Astrocyte of the cerebellum (primary cell): ENCODE measurements at regions not wholly inside any gene's neighbourhood (a gene's known extent, or its start where the extent isn't known, plus 50 kb on each side); places are given as distances from the start of the nearest gene placed in this dataset.

Experiments used
- DNase-seq: peaks from one replicate; pipeline ENCODE4 v3.0.0-alpha.2; 2011; ENCODE audit warnings: low read depth
- H3K4me3 ChIP-seq: 2 replicates; pipeline ENCODE4 v1.5.1; 2011; ENCODE audit warnings: mild to moderate bottlenecking, low read depth, low read length, moderate library complexity
- in situ Hi-C: cut with HindIII; loops from 2 replicates; pipeline ENCODE4 v1.10.0; 2017; ENCODE audit warnings: low sequenced_read_pairs
- TF ChIP-seq, protein P1 (sequence below): IDR thresholded peaks from 2 replicates; pipeline ENCODE4 v1.5.1; 2012; ENCODE audit warnings: low read length, low read depth, moderate library complexity, mild to moderate bottlenecking; ENCODE audit errors: missing control alignments

DNA sequence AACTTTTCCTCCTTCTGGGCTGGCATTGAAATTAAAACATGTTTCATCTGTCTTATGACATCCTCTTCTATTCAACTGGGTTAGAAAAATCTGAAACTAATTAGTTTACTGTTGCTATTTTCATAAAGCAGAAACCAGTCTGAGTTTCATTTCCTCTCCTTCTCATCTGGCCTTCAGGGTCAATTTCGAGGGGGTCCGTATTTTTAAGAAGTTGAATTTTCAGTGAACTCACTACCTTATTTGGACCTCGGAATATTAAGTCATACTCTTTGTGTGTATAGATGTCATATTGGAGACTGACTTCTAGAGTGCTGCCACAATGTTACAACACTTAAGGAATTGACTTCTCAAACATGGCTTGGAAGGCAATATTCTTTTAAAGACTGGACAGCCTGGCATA lies 485.9 kb downstream of the SQOR start:
- in situ Hi-C loops: no loop called here
- no peak for DNase-seq
- no peak overlapping the region for H3K4me3 ChIP-seq
- TF ChIP-seq, protein P1, sequence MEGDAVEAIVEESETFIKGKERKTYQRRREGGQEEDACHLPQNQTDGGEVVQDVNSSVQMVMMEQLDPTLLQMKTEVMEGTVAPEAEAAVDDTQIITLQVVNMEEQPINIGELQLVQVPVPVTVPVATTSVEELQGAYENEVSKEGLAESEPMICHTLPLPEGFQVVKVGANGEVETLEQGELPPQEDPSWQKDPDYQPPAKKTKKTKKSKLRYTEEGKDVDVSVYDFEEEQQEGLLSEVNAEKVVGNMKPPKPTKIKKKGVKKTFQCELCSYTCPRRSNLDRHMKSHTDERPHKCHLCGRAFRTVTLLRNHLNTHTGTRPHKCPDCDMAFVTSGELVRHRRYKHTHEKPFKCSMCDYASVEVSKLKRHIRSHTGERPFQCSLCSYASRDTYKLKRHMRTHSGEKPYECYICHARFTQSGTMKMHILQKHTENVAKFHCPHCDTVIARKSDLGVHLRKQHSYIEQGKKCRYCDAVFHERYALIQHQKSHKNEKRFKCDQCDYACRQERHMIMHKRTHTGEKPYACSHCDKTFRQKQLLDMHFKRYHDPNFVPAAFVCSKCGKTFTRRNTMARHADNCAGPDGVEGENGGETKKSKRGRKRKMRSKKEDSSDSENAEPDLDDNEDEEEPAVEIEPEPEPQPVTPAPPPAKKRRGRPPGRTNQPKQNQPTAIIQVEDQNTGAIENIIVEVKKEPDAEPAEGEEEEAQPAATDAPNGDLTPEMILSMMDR: no peak

DNA sequence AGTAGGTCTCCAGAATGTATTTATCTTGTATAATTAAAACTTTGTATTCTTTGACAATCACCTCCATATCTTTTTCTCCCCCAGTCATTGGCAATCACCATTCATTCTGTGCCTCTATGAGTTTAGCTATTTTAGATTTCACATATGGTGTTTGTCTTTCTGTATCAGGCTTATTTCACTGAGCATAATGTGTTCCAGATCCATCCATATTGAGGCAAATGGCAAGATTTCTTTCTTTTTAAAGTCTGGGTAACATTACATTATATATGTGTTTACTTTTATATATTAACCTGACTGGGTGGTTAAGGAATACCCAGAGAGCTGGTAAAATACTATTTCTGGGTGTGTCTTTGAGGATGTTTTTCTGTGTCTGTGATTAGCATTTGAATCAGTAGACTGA lies 486.6 kb downstream of the SQOR start:
- no peak for DNase-seq
- TF ChIP-seq, protein P1: no peak
- in situ Hi-C loops: no loop called here
- no peak overlapping the region for H3K4me3 ChIP-seq

DNA sequence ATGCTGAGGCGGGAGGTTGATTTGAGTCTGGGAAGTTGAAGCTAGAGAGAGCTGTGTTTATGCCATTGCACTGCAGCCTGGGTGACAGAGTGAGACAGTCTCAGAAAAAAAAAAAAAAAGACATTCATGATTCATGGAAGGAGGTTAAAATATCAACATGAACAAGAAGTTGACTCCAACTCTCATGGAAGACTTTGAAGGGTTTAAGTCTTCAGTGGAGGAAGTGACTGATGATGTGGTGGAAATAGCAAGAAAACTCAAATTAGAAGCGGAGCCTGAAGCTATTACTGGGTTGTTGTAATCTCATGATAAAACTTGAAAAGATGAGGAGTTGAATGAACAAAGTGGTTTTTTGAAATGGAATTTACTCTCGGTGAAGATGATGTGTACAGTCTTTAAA lies 491.8 kb downstream of the SQOR start:
- in situ Hi-C loops: no loop called here
- H3K4me3 ChIP-seq: no peak overlapping the region
- TF ChIP-seq, protein P1: no peak
- no peak for DNase-seq

DNA sequence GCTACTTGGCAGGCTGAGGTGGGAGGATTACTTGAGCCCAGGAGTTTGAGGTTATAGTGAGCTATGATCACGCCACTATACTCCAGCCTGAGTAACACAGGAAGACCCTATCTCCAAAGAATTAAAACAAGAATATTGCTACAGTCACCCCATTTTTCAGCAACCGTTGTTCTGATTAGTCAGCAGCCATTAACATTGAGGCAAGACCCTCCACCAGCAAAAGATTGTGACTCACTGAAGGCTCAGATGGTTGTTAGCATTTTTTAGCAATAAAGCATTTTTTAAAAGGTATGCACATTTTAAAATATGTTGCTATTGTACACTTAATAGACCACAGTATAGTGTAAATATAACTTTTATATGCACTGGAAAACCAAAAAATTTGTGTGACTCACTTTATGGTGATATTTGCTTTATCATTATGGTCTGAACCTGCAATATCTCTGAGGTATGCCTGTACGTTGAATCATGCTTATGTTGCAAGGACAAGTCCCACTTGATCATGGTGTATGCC lies 492.6 kb downstream of the SQOR start:
- in situ Hi-C loops: no loop called here
- TF ChIP-seq, protein P1: no peak
- no peak overlapping the region for H3K4me3 ChIP-seq
- no peak for DNase-seq

DNA sequence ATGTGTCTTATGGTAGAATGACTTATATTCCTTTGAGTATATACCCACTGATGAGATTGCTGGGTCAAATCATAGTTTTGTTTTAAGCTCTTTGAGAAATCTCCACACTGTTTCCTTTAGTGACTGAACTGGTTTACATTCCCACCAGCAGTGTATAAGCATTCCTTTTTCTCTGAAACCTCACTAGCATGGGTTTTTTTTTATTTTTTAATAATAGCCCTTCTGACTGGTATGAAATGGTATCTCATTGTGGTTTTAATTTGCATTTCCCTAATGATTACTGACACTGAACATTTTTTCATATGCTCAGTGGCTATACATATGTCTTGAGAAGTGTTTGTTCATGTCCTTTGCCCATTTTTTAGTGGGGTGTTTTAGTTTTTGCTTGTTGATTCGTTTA lies 494.3 kb downstream of the SQOR start:
- in situ Hi-C loops: no loop called here
- TF ChIP-seq, protein P1: no peak
- DNase-seq: no peak
- no peak overlapping the region for H3K4me3 ChIP-seq

DNA sequence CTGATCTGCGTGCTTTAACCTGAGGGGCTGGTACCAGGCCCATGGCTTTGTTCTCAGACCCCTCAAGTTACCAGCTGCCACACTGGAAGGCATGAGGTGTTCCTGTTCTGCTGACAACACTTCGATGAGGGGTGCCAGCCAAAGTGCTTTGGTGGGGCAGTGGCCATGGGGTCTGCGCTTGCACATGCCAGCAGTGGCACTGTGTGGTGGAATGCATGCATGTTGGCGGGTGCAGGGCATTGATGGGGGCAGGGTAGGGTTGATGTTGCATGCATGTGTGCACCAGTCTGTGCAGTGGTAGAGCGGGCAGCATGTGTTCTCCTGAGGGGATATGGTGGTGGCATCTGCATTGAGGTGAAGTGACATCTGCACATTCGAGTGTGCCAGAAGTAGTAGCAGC lies 497.0 kb downstream of the SQOR start:
- DNase-seq: no peak
- in situ Hi-C loops: no loop called here
- TF ChIP-seq, protein P1: no peak
- no peak overlapping the region for H3K4me3 ChIP-seq

DNA sequence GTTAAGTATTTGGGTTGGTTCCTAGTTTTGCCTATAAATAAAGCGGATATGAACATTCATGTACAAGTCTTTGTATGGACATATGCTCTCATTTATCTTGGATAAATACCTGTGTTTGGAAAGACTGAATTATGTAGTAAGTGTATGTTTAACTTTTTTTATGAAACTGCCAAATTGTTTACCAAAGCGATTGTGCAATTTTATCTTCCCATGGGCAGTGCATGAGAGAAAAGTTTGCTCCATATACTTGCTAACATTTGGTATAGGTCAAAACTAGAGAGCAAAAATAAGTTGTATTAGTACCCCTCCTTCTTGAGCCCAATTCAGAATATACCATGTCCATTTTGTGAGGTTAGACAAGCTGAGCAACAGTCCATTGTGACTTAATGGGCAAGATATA lies 502.6 kb downstream of the SQOR start:
- H3K4me3 ChIP-seq: no peak overlapping the region
- no peak for DNase-seq
- TF ChIP-seq, protein P1: no peak
- in situ Hi-C loops: no loop called here
